ENCODE measurements at regions not wholly inside any gene's neighbourhood (a gene's known extent, or its start where the extent isn't known, plus 50 kb on each side); places are given as distances from the start of the nearest gene placed in this dataset.

DNA sequence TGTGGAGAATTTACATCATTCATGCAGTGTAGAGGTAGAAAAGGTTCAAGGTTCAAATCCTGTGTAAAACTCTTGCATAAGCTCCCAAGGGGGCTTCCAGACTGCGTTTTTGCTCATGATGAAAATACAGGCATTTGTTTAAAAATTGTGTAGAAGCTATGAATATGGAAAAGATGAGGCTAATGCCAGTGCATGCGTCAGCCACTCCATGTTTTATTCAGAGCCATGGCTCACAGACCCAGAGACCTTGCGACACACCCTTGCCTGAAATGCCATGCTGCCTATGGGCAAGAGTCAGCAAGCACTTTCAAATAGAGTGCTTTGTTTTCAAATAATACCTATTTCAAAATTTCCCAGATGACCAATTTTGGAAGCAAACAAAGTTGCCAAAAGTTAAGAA lies 262.3 kb downstream of the TRIB2 start:
- DNase-seq, result no peak
- intact Hi-C loops (cut with DNase I), result no loop called here
- TF ChIP-seq, protein P1, sequence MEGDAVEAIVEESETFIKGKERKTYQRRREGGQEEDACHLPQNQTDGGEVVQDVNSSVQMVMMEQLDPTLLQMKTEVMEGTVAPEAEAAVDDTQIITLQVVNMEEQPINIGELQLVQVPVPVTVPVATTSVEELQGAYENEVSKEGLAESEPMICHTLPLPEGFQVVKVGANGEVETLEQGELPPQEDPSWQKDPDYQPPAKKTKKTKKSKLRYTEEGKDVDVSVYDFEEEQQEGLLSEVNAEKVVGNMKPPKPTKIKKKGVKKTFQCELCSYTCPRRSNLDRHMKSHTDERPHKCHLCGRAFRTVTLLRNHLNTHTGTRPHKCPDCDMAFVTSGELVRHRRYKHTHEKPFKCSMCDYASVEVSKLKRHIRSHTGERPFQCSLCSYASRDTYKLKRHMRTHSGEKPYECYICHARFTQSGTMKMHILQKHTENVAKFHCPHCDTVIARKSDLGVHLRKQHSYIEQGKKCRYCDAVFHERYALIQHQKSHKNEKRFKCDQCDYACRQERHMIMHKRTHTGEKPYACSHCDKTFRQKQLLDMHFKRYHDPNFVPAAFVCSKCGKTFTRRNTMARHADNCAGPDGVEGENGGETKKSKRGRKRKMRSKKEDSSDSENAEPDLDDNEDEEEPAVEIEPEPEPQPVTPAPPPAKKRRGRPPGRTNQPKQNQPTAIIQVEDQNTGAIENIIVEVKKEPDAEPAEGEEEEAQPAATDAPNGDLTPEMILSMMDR (IDR thresholded peaks at IDR 0.05), result no peak
- no peak for TF ChIP-seq POLR2A (IDR thresholded peaks at IDR 0.05)
- ATAC-seq, result no peak
- Histone ChIP-seq H3K27ac (no peak overlapping the region), H3K9me3 (no peaks in the 10 kb centered on the region), H3K4me1 (no peaks in the 10 kb centered on the region), H3K27me3 (no peaks in the 10 kb centered on the region), H3K4me3 (no peak overlapping the region), H3K36me3 (no peaks in the 10 kb centered on the region)
- WGBS, 4 donors, result 84 to 94% (median 93%) methylated on average over 3 of the region's 3 CpGs

- TF ChIP-seq POLR2A (IDR thresholded peaks at IDR 0.05), result no peak
- TF ChIP-seq, protein P1 (IDR thresholded peaks at IDR 0.05), result no peak
- H3K4me3 ChIP-seq, result no peak overlapping the region
- DNase-seq (no peak), ATAC-seq (no peak)
- H3K27me3 ChIP-seq, result no peaks in the 10 kb centered on the region
- 51 to 90% (median 81%) methylated on average over 4 of the region's 4 CpGs for WGBS, 4 donors
- H3K27ac ChIP-seq, result no peak overlapping the region
- no peaks in the 10 kb centered on the region for H3K4me1 ChIP-seq
- H3K9me3 ChIP-seq, result no peaks in the 10 kb centered on the region
- no peaks in the 10 kb centered on the region for H3K36me3 ChIP-seq
- intact Hi-C loops (cut with DNase I), result no loop called here
These were observed 264.1 kb downstream of the TRIB2 start for GRCh38 chr2:12980817-12981216.

GRCh38 chr2:12982149-12982584 lies 265.4 kb downstream of the TRIB2 start:
- no peak for ATAC-seq
- no peak for TF ChIP-seq POLR2A (IDR thresholded peaks at IDR 0.05)
- TF ChIP-seq, protein P1 (IDR thresholded peaks at IDR 0.05), result no peak
- H3K9me3 ChIP-seq, result no peaks in the 10 kb centered on the region
- no peaks in the 10 kb centered on the region for H3K36me3 ChIP-seq
- H3K27me3 ChIP-seq, result no peaks in the 10 kb centered on the region
- H3K4me3 ChIP-seq, result no peak overlapping the region
- no peak overlapping the region for H3K27ac ChIP-seq
- H3K4me1 ChIP-seq, result no peaks in the 10 kb centered on the region
- no peak for DNase-seq
- 60 to 71% (median 65%) methylated on average over 1 of the region's 1 CpG for WGBS, 4 donors
- intact Hi-C loops (cut with DNase I), result no loop called here

DNA sequence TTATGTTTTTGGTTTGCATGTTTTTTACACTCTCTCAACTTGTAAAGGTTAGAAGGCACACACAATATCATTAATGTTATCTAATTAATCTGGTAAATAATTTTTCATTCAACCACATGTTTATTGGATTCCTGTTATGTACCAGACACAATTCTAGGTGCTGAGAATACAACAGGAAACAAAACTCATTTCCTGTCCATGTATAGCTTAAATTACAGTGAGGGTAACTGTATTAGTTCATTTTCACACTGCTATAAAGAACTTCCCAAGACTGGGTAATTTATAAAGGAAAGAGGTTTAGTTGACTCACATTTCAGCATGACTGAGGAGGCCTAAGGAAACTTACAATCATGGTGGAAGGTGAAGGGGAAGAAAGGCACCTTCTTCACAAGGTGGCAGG lies 270.5 kb downstream of the TRIB2 start:
- Histone ChIP-seq H3K27ac (no peak overlapping the region), H3K36me3 (no peaks in the 10 kb centered on the region), H3K27me3 (no peaks in the 10 kb centered on the region), H3K4me3 (no peak overlapping the region), H3K9me3 (peaks cover 0 to 7% (median 0%) of the 10 kb centered on the region in 12 donors), H3K4me1 (no peaks in the 10 kb centered on the region)
- no peak for TF ChIP-seq POLR2A (IDR thresholded peaks at IDR 0.05)
- TF ChIP-seq, protein P1 (IDR thresholded peaks at IDR 0.05), result no peak
- ATAC-seq, result no peak
- intact Hi-C loops (cut with DNase I), result no loop called here
- DNase-seq, result no peak

Measured in heart left ventricle (tissue), 16 donors.